ENCODE measurements at regions not wholly inside any gene's neighbourhood (a gene's known extent, or its start where the extent isn't known, plus 50 kb on each side); places are given as distances from the start of the nearest gene placed in this dataset.

- no peak overlapping the region for H3K27ac ChIP-seq
- no peak for TF ChIP-seq CTCF (conservative IDR thresholded peaks at IDR 0.05)
Measured at GRCh38 chr13:70732611-70733010, 624.4 kb upstream of the KLHL1 start.

- no peak overlapping the region for H3K27ac ChIP-seq
Measured at GRCh38 chr13:70729369-70729768, 621.1 kb upstream of the KLHL1 start.

GRCh38 chr13:70723732-70724131 lies 615.5 kb upstream of the KLHL1 start:
- peak; percentile 31 for TF ChIP-seq CTCF (conservative IDR thresholded peaks at IDR 0.05)
- H3K27ac ChIP-seq = no peak overlapping the region

More at GRCh38 chr13:70729369-70729768, 621.1 kb upstream of the KLHL1 start:
- TF ChIP-seq CTCF (conservative IDR thresholded peaks at IDR 0.05) = no peak

- H3K27ac ChIP-seq = no peak overlapping the region
- TF ChIP-seq CTCF (conservative IDR thresholded peaks at IDR 0.05) = no peak
Measured at GRCh38 chr13:70720386-70720785, 612.1 kb upstream of the KLHL1 start.

- no peak for TF ChIP-seq CTCF (conservative IDR thresholded peaks at IDR 0.05)
Measured at GRCh38 chr13:70714993-70715392, 606.7 kb upstream of the KLHL1 start.

GRCh38 chr13:70708775-70709174 lies 600.5 kb upstream of the KLHL1 start:
- no peak for TF ChIP-seq CTCF (conservative IDR thresholded peaks at IDR 0.05)
- no peak overlapping the region for H3K27ac ChIP-seq

More at GRCh38 chr13:70714993-70715392, 606.7 kb upstream of the KLHL1 start:
- H3K27ac ChIP-seq = no peak overlapping the region

GRCh38 chr13:70703755-70704154 lies 595.5 kb upstream of the KLHL1 start:
- no peak overlapping the region for H3K27ac ChIP-seq
- TF ChIP-seq CTCF (conservative IDR thresholded peaks at IDR 0.05) = no peak

Data from VCaP (cell line).